ENCODE measurements at regions not wholly inside any gene's neighbourhood (a gene's known extent, or its start where the extent isn't known, plus 50 kb on each side); places are given as distances from the start of the nearest gene placed in this dataset.

DNA sequence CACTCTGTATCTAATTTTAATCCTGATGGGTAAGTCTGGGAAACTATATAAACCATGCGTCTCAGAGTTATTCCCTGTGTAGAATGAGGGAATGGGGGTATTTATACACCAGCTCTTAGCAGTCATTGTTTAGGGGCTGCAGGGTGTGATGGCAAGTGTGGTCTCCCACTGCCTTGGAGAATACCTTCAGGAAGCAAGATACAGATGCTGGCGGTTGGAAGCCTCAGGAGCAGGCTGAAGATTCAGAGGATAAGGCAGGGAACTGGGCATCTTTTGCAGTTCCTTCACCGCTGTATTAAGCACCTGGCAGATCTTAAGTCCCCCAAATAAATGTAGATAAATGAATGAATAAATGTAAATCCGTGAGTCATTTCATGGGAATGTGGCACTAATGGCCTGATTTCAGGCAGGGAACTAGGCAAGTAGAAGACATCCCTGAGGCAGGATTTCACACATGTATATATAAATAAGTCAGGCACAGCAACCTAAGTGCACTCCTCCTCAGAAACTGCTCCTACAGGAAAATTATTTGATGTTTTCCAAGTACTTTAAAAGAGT is 209.2 kb upstream of the GADL1 start:
- TF ChIP-seq, protein P1, sequence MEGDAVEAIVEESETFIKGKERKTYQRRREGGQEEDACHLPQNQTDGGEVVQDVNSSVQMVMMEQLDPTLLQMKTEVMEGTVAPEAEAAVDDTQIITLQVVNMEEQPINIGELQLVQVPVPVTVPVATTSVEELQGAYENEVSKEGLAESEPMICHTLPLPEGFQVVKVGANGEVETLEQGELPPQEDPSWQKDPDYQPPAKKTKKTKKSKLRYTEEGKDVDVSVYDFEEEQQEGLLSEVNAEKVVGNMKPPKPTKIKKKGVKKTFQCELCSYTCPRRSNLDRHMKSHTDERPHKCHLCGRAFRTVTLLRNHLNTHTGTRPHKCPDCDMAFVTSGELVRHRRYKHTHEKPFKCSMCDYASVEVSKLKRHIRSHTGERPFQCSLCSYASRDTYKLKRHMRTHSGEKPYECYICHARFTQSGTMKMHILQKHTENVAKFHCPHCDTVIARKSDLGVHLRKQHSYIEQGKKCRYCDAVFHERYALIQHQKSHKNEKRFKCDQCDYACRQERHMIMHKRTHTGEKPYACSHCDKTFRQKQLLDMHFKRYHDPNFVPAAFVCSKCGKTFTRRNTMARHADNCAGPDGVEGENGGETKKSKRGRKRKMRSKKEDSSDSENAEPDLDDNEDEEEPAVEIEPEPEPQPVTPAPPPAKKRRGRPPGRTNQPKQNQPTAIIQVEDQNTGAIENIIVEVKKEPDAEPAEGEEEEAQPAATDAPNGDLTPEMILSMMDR (IDR thresholded peaks at IDR 0.05) = no peak
- no peak for TF ChIP-seq EZH2phosphoT487 (IDR thresholded peaks at IDR 0.05)

Measured in neural progenitor cell (in vitro differentiated cells).